SH-SY5Y (cell line): ENCODE measurements at regions not wholly inside any gene's neighbourhood (a gene's known extent, or its start where the extent isn't known, plus 50 kb on each side); places are given as distances from the start of the nearest gene placed in this dataset.

Experiments
- GATA2 ChIP-seq: IDR thresholded peaks from 2 replicates; pipeline ENCODE4 v1.6.1; 2011; ENCODE audit warnings: mild to moderate bottlenecking, low read depth, low read length
- GATA3 ChIP-seq: IDR thresholded peaks from 2 replicates; pipeline ENCODE4 v1.6.1; 2011; ENCODE audit warnings: low read depth, mild to moderate bottlenecking, low read length, moderate library complexity

DNA sequence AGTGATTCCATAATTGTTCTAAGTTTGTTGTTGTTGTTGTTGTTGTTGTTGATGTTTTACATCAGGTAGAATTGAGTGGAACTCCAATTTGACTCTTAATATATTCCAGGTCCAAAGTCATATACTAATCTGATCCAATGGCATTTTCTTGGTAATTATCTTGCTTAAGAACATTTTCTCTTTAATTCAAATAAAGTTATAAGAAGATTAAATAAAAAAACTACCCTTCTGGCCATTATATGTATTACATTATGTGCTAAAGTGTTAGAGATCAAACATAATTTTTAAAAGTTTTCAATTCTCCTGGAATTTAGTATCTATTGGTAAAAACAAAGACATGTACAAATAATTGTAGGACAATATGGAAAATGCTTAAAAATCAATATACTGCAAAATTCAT lies 775.4 kb downstream of the LUZP2 start:
- TF ChIP-seq GATA3 (no peak), GATA2 (no peak)

- TF ChIP-seq GATA2, result no peak
- no peak for TF ChIP-seq GATA3
Observed at GRCh38 chr11:25293166-25293565, 796.3 kb downstream of the LUZP2 start.

GRCh38 chr11:25298450-25298849 lies 801.6 kb downstream of the LUZP2 start:
- TF ChIP-seq GATA2 (no peak), GATA3 (no peak)

DNA sequence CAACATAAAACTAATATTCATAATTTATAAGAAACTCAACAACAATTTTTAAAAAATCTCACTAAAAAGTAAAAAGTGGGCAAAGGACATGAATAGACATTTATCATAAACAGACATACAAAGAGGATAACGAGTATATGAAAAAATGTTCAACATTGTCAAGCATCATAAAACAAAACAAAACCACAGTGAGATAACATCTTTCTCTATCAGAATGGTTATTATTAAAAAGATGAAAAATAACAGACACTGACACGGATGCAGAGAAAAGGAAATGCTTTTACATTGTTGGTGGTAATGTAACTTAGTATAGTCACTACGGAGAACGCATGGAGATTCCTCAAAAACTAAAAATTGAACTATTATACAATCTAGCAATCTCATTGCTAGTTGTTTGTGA lies 813.0 kb downstream of the LUZP2 start:
- TF ChIP-seq GATA3 (no peak), GATA2 (no peak)

GRCh38 chr11:25317216-25317615 lies 820.4 kb downstream of the LUZP2 start:
- no peak for TF ChIP-seq GATA3
- no peak for TF ChIP-seq GATA2

DNA sequence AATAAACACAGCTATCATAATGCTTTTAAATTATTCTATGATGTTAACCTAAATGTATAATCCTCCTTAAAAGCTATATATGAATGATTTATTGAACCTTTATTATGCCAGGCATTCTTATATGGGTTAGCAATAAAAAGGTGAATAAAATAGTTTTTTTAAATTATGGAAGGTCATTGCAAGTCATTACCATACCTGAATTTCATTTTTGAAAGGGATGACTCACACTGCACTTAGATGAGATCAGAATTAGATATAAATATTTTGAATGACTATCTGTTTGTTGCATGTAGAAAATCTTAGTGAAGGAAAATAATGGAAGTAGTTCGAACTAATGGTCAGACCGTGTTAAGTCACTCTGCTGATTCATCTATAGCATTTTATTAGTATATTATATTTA lies 822.3 kb downstream of the LUZP2 start:
- TF ChIP-seq GATA3 (no peak), GATA2 (no peak)

DNA sequence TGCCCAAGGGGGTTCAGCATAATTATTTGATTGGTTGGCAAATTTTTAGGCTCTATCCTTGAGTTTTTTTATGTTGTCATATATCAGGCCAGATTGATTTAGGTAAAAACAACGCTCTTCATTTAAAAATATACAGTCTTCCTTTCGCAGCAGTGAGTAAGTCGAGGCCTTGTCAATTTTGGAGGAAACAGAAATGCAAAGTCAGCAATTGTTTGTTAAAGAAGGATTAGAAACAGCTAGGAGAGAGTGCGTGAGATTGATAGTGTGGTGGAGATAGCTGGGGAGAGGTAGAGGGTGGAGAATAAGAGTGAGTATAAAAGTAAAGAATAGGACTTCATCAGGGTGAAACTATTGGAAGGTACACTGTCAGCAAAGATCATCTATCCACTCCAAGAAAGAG lies 830.8 kb downstream of the LUZP2 start:
- TF ChIP-seq GATA3 (no peak), GATA2 (no peak)

- TF ChIP-seq GATA2 (no peak), GATA3 (no peak)
Observed at GRCh38 chr11:25339281-25339680, 842.4 kb downstream of the LUZP2 start.

- TF ChIP-seq GATA2 (no peak), GATA3 (no peak)
Observed at GRCh38 chr11:25349537-25349936, 852.7 kb downstream of the LUZP2 start.

- TF ChIP-seq GATA3 (no peak), GATA2 (no peak)
Observed at GRCh38 chr11:25350899-25351803, 854.3 kb downstream of the LUZP2 start.

GRCh38 chr11:25357133-25357532 lies 860.3 kb downstream of the LUZP2 start:
- no peak for TF ChIP-seq GATA3
- no peak for TF ChIP-seq GATA2

DNA sequence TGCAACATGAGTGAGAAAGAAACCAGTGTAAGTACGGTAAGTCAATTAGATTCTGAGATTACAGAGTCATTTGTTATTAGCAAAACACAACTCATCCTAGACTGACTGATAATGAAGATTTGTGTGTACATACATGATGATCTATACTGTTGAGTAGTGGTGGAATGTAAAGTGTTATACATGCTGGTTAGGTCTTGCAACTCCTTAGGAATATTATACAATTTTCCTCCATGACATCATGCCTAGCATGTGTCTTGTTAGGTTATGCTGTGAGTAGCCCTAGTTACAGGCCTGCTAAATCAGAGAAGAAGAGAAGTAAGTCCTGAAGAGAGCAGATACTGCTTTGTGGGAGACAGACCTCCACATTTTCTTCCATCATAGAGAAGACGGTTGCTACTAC lies 880.6 kb downstream of the LUZP2 start:
- TF ChIP-seq GATA2, result no peak
- no peak for TF ChIP-seq GATA3

DNA sequence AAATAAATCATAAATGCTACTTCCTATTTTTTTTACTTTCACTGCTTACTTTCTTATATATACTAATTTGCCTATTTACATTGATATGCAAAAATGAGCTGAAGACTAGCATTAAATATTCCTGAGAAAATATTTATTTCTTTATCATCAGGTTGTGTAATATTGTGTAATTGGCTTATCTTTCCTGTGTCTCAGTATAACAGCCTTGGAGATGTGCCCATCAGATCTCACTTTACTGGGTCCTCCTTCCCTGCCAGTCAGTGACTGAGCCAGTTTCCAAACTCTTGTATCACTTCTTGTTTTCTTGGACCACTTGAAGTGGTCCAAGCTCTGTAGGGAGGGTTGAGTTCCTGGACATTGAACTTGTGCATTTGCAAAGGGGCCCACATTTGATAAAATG lies 900.0 kb downstream of the LUZP2 start:
- TF ChIP-seq GATA3 (no peak), GATA2 (no peak)

GRCh38 chr11:25408146-25408545 lies 911.3 kb downstream of the LUZP2 start:
- TF ChIP-seq GATA3, result no peak
- no peak for TF ChIP-seq GATA2

DNA sequence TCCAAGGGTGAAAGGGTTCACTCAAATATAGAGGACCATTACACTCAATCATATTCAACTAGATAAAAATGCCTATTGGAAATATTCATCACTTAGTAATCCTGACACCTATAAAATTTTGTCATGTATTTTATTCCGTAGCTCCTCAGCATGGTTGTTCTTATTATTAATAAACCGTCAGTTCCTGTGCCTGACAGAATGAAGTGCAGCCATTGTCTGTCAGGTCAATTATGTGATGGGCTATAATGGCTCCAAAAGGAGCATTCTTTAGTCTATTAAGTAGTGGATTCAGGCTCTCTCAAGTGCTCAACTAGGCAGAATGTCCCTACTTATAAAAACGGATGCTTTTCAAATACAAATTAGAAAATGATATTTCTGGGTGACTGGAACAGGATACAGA lies 916.1 kb upstream of the ANO3 start:
- TF ChIP-seq GATA2 (no peak), GATA3 (no peak)

DNA sequence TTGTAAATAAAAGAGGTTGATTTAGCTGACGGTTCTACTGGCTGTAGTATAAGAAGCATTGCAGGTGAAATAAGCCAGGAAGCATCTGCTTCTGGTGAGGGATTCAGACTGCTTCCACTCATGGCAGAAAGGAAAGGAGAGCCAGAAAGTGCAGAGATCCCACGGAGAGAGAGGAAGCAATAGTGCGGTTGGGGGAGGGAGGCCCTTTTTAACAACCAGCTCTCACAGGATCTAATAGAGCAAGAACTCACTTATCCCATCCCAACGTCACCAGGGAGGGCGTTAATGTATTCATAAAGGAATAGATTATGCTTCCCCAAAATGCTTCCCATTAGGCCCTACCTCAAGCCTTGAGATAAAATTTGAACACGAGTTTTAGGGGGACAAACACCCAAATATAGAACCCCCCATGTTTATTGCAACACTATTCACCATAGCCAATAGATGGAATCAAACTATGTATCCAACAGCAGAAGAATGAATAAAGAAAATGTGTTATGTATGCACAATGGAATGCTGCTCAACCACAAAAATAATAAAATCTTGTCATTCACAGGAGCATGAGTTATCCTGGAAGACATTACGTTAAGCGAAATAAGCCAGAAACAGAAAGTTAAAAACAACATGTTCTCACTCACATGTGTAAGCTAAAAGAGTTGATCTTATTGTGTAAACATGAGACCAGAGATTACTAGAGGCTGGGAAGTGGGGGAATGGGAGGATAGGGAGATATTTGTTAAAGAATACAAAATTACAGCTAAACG lies 908.3 kb upstream of the ANO3 start:
- no peak for TF ChIP-seq GATA2
- no peak for TF ChIP-seq GATA3

GRCh38 chr11:25432376-25432775 lies 899.6 kb upstream of the ANO3 start:
- no peak for TF ChIP-seq GATA2
